B cell (primary cell): ENCODE measurements at regions not wholly inside any gene's neighbourhood (a gene's known extent, or its start where the extent isn't known, plus 50 kb on each side); places are given as distances from the start of the nearest gene placed in this dataset.

Experiments
- ATAC-seq: fragments of 200-7000 bp; cut with Tn5 transposase; one replicate; pipeline ENCODE4 v1.10.0; 2021; ENCODE audit warnings: low read depth, mild to moderate bottlenecking, moderate number of reproducible peaks, moderate library complexity
- CTCF ChIA-PET: fragments of 350-600 bp; sonication (Branson Sonifier 250); formaldehyde crosslinking; loops from one replicate; lab custom pipeline; 2021; ENCODE audit warnings: antibody characterized with exemption, inconsistent platforms; lab: Charles Lee
- POLR2A ChIA-PET: fragments of 350-600 bp; sonication (Branson Sonifier 250); formaldehyde crosslinking; loops from one replicate; lab custom pipeline; 2021; ENCODE audit warnings: antibody characterized with exemption; lab: Charles Lee
- DNase-seq: peaks from one replicate; pipeline ENCODE4 v3.0.0; 2013
- H2AFZ ChIP-seq: 2 replicates; pipeline ENCODE4 v1.6.1; 2012; ENCODE audit warnings: mild to moderate bottlenecking, low read depth, low read length; ENCODE audit not compliant: insufficient read depth, poor library complexity, severe bottlenecking
- H3K27ac ChIP-seq, 2 donors: 1 replicate in 1 of 2; 2 replicates in 1 of 2; pipeline ENCODE4 v1.5.1; 2012 to 2013; ENCODE audit warnings: low read length in 2 of 2, mild to moderate bottlenecking in 2 of 2, moderate library complexity in 1 of 2
- H3K27me3 ChIP-seq, 4 experiments: fragments of 200-600 bp in 1 of 4; sonication (generic) in 1 of 4; replicated peaks in 1 of 4; 1 replicate in 2 of 4; 2 replicates in 2 of 4; pipeline versions ENCODE4 v1.6.1 to v1.7.0; 2013 to 2016; ENCODE audit warnings: low read length in 3 of 4, mild to moderate bottlenecking in 2 of 4, mixed read lengths in 1 of 4, moderate library complexity in 1 of 4; ENCODE audit not compliant: insufficient read depth in 4 of 4, control insufficient read depth in 3 of 4; ENCODE audit errors: control extremely low read depth in 1 of 4
- H3K36me3 ChIP-seq, 2 experiments: replicated peaks in 1 of 2; 1 replicate in 1 of 2; 2 replicates in 1 of 2; pipeline versions ENCODE4 v1.6.1 to v1.7.1; 2013; ENCODE audit warnings: low read length in 1 of 2; ENCODE audit not compliant: insufficient read depth in 2 of 2, control insufficient read depth in 1 of 2; ENCODE audit errors: control extremely low read depth in 1 of 2, extremely low read depth in 1 of 2
- H3K4me1 ChIP-seq, 2 donors: fragments of 200-600 bp in 1 of 2; sonication (generic) in 1 of 2; 1 replicate in 1 of 2; 2 replicates in 1 of 2; pipeline versions ENCODE4 v1.5.1 to v1.6.1; 2013 to 2017; ENCODE audit warnings: low read length in 2 of 2; ENCODE audit not compliant: control insufficient read depth in 2 of 2, insufficient read depth in 2 of 2
- H3K4me2 ChIP-seq: replicated peaks from 2 replicates; pipeline ENCODE3; 2012; ENCODE audit warnings: mild to moderate bottlenecking, low read depth, low read length; ENCODE audit not compliant: poor library complexity, severe bottlenecking
- H3K4me3 ChIP-seq, 5 experiments: fragments of 200-600 bp in 1 of 5; sonication (generic) in 1 of 5; 1 replicate in 3 of 5; 2 replicates in 2 of 5; pipeline versions ENCODE4 v1.5.1 to v1.7.0; 2011 to 2016; ENCODE audit warnings: low read length in 4 of 5, mild to moderate bottlenecking in 4 of 5, low read depth in 2 of 5, control low read depth in 1 of 5, moderate library complexity in 1 of 5; ENCODE audit not compliant: insufficient read depth in 1 of 5; ENCODE audit errors: control extremely low read depth in 1 of 5, extremely low read depth in 1 of 5
- H3K79me2 ChIP-seq: fragments of 200-600 bp; sonication (generic); one replicate; pipeline ENCODE4 v1.6.0; 2016; ENCODE audit warnings: low read length; ENCODE audit not compliant: control insufficient read depth, insufficient read depth
- H3K9ac ChIP-seq: fragments of 200-600 bp; sonication (generic); 2 replicates; pipeline ENCODE4 v1.6.1; 2017; ENCODE audit warnings: mild to moderate bottlenecking, low read length, moderate library complexity
- H3K9me3 ChIP-seq, 3 donors: one replicate each; pipeline versions ENCODE4 v1.6.1 to v1.7.1; 2013; ENCODE audit warnings: low read length in 2 of 3; ENCODE audit not compliant: control insufficient read depth in 2 of 3, insufficient read depth in 1 of 3; ENCODE audit errors: control extremely low read depth in 1 of 3
- H4K20me1 ChIP-seq: 2 replicates; pipeline ENCODE4 v1.6.0; 2012; ENCODE audit warnings: mild to moderate bottlenecking, low read length; ENCODE audit not compliant: insufficient read depth, control insufficient read depth, poor library complexity, severe bottlenecking
- H3K27ac Mint-ChIP-seq: one replicate; pipeline ENCODE4 v1.8.0; 2021; ENCODE audit warnings: mixed read lengths
- H3K27me3 Mint-ChIP-seq: one replicate; pipeline ENCODE4 v1.8.0; 2021; ENCODE audit warnings: mixed read lengths
- H3K4me1 Mint-ChIP-seq: one replicate; pipeline ENCODE4 v1.8.0; 2021; ENCODE audit warnings: mixed read lengths
- H3K4me3 Mint-ChIP-seq: one replicate; pipeline ENCODE4 v1.8.0; 2021; ENCODE audit warnings: mixed read lengths
- H3K9me3 Mint-ChIP-seq: one replicate; pipeline ENCODE4 v1.8.0; 2022; ENCODE audit warnings: mixed read lengths; ENCODE audit not compliant: insufficient read depth
- CTCF ChIP-seq: fragments of 200-600 bp; IDR thresholded peaks from one replicate; pipeline ENCODE4 v1.8.0; 2022; ENCODE audit warnings: antibody characterized with exemption, mild to moderate bottlenecking
- EZH2 ChIP-seq: IDR thresholded peaks from 2 replicates; pipeline ENCODE4 v1.6.1; 2012; ENCODE audit warnings: borderline replicate concordance, low read depth, mild to moderate bottlenecking, moderate library complexity, low read length; ENCODE audit not compliant: insufficient read depth, poor library complexity, severe bottlenecking
- WGBS: methylation state at CpG from one replicate; pipeline ENCODE4 v1.1.5; 2013; ENCODE audit warnings: missing lambda C conversion rate; ENCODE audit not compliant: insufficient coverage; 5-methylcytosine and 5-hydroxymethylcytosine counted together
- intact Hi-C: fragments of 100-400 bp; cut with micrococcal nuclease; formaldehyde crosslinking; loops from one replicate; pipeline ENCODE4 v1.10.0; 2022

- H3K9me3 ChIP-seq = no peaks in the 10 kb centered on the region
- 94% methylated on average over 13 of the region's 16 CpGs for WGBS
Observed at GRCh38 chr1:10856176-10856683, 59.8 kb upstream of the CASZ1 start.

More at GRCh38 chr1:10856176-10856683, 59.8 kb upstream of the CASZ1 start:
- ATAC-seq = no peak
- intact Hi-C loops = no loop called here
- no peak for DNase-seq
- ChIA-PET CTCF (interaction anchor here (1.1 kb wide), 1 partner anchor 9 kb away, joined by 4 read pairs; no protein-coding TSS in a partner anchor), POLR2A (no interaction called here)
- Mint-ChIP-seq H3K27me3 (peaks cover 10% of the 10 kb centered on the region), H3K4me3 (no peak overlapping the region), H3K4me1 (no peaks in the 10 kb centered on the region), H3K27ac (no peak overlapping the region), H3K9me3 (no peaks in the 10 kb centered on the region)
- Histone ChIP-seq H2AFZ (no peak overlapping the region), H3K79me2 (no peaks in the 10 kb centered on the region), H3K36me3 (no peaks in the 10 kb centered on the region), H3K4me3 (no peak overlapping the region), H3K27me3 (no peaks in the 10 kb centered on the region), H3K4me1 (no peaks in the 10 kb centered on the region), H3K4me2 (no peak overlapping the region), H4K20me1 (no peaks in the 10 kb centered on the region), H3K27ac (no peak overlapping the region), H3K9ac (no peak overlapping the region)
- TF ChIP-seq CTCF = no peak
- TF ChIP-seq EZH2 = no peak
